ENCODE measurements at regions not wholly inside any gene's neighbourhood (a gene's known extent, or its start where the extent isn't known, plus 50 kb on each side); places are given as distances from the start of the nearest gene placed in this dataset.

- no peak overlapping the region for H2AFZ ChIP-seq (ENCODE audit: low read depth, low read length)
- no peak overlapping the region for H3K9ac ChIP-seq (replicated peaks; ENCODE audit: extremely low read depth, insufficient read depth, low read length)
- no peak overlapping the region for H3K4me2 ChIP-seq (ENCODE audit: insufficient read depth, low read length)
- no TSS peak for BruUV-seq (replicated peaks)
- H3K4me3 ChIP-seq (replicated peaks in 1 of 3; ENCODE audit: insufficient read depth in 1 of 3, low read depth in 1 of 3, low read length in 3 of 3): no peak overlapping the region
- H3K79me2 ChIP-seq (ENCODE audit: control insufficient read depth, insufficient read depth, low read length): no peaks in the 10 kb centered on the region
- dilution Hi-C loops (cut with MboI; ENCODE audit: extremely low pct_ligation_motif_present, low sequenced_read_pairs) (no loop called here), intact Hi-C loops (cut with micrococcal nuclease) (loop anchor here (10.0 kb wide), 1 partner anchor 774 kb away; no protein-coding TSS in a partner anchor)
- TF ChIP-seq MAX (IDR thresholded peaks at IDR 0.05; ENCODE audit: insufficient read depth, insufficient read length) (no peak), CTCF (IDR thresholded peaks at IDR 0.05; ENCODE audit: extremely low read depth in 1 of 2, insufficient read depth in 1 of 2, low read depth in 1 of 2, low read length in 2 of 2) (no peak), POLR2AphosphoS5 (IDR thresholded peaks at IDR 0.05; ENCODE audit: insufficient read depth, low read depth, low read length) (no peak), GATA2 (IDR thresholded peaks at IDR 0.05; ENCODE audit: insufficient read depth, insufficient read length, low read depth, low read length) (no peak), FOS (IDR thresholded peaks at IDR 0.05; ENCODE audit: borderline replicate concordance, insufficient read depth, low read length) (no peak), POLR2A (IDR thresholded peaks at IDR 0.05; ENCODE audit: low read depth, low read length) (no peak), EZH2 (IDR thresholded peaks at IDR 0.05; ENCODE audit: borderline replicate concordance, low read depth, low read length, severe bottlenecking) (no peak), JUN (IDR thresholded peaks at IDR 0.05; ENCODE audit: borderline replicate concordance, insufficient read depth, insufficient read length, low read depth) (no peak), MYC (IDR thresholded peaks at IDR 0.05; ENCODE audit: low read depth, low read length) (no peak)
- no peaks in the 10 kb centered on the region for H3K9me1 ChIP-seq (replicated peaks; ENCODE audit: control insufficient read depth, extremely low read depth, insufficient read depth, low read length)
- H3K27me3 ChIP-seq (ENCODE audit: control insufficient read depth in 2 of 2, insufficient read depth in 2 of 2, low read length in 2 of 2): no peaks in the 10 kb centered on the region
- H3K36me3 ChIP-seq (ENCODE audit: control insufficient read depth in 2 of 2, extremely low read depth in 1 of 2, insufficient read depth in 2 of 2, low read length in 2 of 2): no peaks in the 10 kb centered on the region
- CTCF ChIA-PET: interaction anchor here (2.0 kb wide), 1 partner anchor 11 kb away, joined by 7 read pairs; no protein-coding TSS in a partner anchor
- no peak overlapping the region for H3K27ac ChIP-seq (ENCODE audit: insufficient read depth, low read depth, low read length)
- H3K4me1 ChIP-seq (ENCODE audit: control insufficient read depth, extremely low read depth, insufficient read depth, low read length): peaks cover 13% of the 10 kb centered on the region
- FAIRE-seq (no peak), DNase-seq (ENCODE audit: low read depth, low spot score) (no peak)
- H3K9me3 ChIP-seq (replicated peaks; ENCODE audit: control insufficient read depth, insufficient read depth, low read length): no peaks in the 10 kb centered on the region
- no peaks in the 10 kb centered on the region for H4K20me1 ChIP-seq (replicated peaks; ENCODE audit: control insufficient read depth, extremely low read depth, insufficient read depth, low read length)
- POLR2A ChIA-PET: no interaction called here
Observed at GRCh38 chr15:39478996-39479395, 101.9 kb upstream of the THBS1 start.

All from endothelial cell of umbilical vein (primary cell).